ENCODE measurements at regions not wholly inside any gene's neighbourhood (a gene's known extent, or its start where the extent isn't known, plus 50 kb on each side); places are given as distances from the start of the nearest gene placed in this dataset.

DNA sequence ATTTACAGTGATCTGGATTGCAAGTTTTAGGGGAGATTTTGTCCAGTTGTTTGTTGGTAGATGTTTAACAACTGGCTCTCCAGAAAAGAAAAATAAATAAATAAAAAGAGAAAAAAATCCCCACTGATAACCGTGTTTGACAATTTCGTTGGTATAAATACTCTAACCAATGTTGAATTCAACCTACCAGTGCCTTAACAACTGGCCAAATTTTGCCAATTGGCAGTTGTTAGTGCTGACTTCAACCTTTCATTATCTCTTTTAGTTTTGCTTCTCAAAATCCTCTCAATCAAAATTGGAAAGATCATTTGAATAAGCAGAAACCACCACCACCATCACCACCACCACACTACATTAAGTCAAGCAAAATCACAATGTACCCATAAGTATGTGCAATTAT is 490.3 kb downstream of the PIK3C3 start (continued):
- TF ChIP-seq, protein P1, sequence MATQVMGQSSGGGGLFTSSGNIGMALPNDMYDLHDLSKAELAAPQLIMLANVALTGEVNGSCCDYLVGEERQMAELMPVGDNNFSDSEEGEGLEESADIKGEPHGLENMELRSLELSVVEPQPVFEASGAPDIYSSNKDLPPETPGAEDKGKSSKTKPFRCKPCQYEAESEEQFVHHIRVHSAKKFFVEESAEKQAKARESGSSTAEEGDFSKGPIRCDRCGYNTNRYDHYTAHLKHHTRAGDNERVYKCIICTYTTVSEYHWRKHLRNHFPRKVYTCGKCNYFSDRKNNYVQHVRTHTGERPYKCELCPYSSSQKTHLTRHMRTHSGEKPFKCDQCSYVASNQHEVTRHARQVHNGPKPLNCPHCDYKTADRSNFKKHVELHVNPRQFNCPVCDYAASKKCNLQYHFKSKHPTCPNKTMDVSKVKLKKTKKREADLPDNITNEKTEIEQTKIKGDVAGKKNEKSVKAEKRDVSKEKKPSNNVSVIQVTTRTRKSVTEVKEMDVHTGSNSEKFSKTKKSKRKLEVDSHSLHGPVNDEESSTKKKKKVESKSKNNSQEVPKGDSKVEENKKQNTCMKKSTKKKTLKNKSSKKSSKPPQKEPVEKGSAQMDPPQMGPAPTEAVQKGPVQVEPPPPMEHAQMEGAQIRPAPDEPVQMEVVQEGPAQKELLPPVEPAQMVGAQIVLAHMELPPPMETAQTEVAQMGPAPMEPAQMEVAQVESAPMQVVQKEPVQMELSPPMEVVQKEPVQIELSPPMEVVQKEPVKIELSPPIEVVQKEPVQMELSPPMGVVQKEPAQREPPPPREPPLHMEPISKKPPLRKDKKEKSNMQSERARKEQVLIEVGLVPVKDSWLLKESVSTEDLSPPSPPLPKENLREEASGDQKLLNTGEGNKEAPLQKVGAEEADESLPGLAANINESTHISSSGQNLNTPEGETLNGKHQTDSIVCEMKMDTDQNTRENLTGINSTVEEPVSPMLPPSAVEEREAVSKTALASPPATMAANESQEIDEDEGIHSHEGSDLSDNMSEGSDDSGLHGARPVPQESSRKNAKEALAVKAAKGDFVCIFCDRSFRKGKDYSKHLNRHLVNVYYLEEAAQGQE (IDR thresholded peaks at IDR 0.05): no peak
- TF ChIP-seq EP300 (IDR thresholded peaks at IDR 0.05) (no peak), ZC3H11A (IDR thresholded peaks at IDR 0.05) (no peak), CBX8 (IDR thresholded peaks at IDR 0.05) (no peak)

DNA sequence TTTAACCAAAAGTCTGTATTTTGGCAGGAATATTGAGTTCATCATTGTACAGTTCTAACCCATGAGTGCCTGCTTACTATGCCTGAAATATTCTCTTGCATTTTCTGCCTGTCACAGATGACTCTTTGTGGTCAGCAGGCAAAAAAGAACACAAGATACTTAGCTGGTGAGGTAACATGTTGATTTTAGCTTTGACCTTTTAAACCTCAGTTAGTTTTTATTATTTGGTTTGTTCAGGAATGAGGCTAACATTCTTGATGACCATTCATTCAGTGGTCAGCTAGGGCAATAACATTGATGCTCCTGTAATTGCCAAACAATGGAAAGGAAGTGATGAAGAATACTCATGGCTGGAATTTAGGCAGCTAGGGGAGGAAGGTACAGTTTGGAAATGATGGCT is 491.2 kb downstream of the PIK3C3 start:
- no peak for FAIRE-seq
- TF ChIP-seq GATA3 (IDR thresholded peaks at IDR 0.05; ENCODE audit: borderline replicate concordance) (no peak), CBX8 (IDR thresholded peaks at IDR 0.05) (no peak), POLR2AphosphoS2 (conservative IDR thresholded peaks at IDR 0.05; ENCODE audit: low read length) (no peak)
- TF ChIP-seq, protein P2, sequence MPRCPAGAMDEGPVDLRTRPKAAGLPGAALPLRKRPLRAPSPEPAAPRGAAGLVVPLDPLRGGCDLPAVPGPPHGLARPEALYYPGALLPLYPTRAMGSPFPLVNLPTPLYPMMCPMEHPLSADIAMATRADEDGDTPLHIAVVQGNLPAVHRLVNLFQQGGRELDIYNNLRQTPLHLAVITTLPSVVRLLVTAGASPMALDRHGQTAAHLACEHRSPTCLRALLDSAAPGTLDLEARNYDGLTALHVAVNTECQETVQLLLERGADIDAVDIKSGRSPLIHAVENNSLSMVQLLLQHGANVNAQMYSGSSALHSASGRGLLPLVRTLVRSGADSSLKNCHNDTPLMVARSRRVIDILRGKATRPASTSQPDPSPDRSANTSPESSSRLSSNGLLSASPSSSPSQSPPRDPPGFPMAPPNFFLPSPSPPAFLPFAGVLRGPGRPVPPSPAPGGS (IDR thresholded peaks at IDR 0.05): no peak

DNA sequence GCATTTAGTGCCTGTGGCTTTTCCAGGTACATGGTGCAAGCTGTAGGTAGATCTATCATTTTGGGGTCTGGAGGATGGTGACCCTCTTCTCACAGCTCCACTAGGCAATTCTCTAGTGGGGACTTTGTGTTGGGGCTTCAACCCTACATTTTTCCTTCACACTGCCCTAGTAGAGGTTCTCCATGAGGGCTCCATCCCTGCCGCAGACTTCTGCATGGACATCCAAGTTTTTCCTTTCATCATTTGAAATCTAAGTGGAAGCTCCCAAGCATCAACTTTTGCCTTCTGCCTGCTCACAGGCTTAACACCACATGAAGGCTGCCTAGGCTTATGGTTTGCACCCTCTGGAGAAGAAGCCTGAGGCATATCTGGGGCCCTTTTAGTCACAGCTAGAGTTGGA is 492.7 kb downstream of the PIK3C3 start:
- ATAC-seq (no peak), FAIRE-seq (no peak), DNase-seq (ENCODE audit: low read depth in 1 of 2, low spot score in 1 of 2) (no peak)
- TF ChIP-seq, protein P3, sequence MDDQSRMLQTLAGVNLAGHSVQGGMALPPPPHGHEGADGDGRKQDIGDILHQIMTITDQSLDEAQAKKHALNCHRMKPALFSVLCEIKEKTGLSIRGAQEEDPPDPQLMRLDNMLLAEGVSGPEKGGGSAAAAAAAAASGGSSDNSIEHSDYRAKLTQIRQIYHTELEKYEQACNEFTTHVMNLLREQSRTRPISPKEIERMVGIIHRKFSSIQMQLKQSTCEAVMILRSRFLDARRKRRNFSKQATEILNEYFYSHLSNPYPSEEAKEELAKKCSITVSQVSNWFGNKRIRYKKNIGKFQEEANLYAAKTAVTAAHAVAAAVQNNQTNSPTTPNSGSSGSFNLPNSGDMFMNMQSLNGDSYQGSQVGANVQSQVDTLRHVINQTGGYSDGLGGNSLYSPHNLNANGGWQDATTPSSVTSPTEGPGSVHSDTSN (IDR thresholded peaks at IDR 0.05): no peak
- TF ChIP-seq FOSL2 (IDR thresholded peaks at IDR 0.05) (no peak), FOSL2 (CRISPR knock-in tag; IDR thresholded peaks at IDR 0.05) (no peak), JUNB (IDR thresholded peaks at IDR 0.05) (no peak), MAFK (IDR thresholded peaks at IDR 0.05; ENCODE audit: partially characterized antibody) (no peak), ESRRA (IDR thresholded peaks at IDR 0.05; ENCODE audit: borderline replicate concordance, low read length) (no peak), RARB (CRISPR knock-in tag; IDR thresholded peaks at IDR 0.05) (no peak), ZSCAN20 (CRISPR knock-in tag; IDR thresholded peaks at IDR 0.05) (no peak), RFX5 (IDR thresholded peaks at IDR 0.05) (no peak), RNF2 (IDR thresholded peaks at IDR 0.05; ENCODE audit: borderline replicate concordance, low read depth) (no peak)
- TF ChIP-seq, protein P4, sequence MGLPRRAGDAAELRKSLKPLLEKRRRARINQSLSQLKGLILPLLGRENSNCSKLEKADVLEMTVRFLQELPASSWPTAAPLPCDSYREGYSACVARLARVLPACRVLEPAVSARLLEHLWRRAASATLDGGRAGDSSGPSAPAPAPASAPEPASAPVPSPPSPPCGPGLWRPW (IDR thresholded peaks at IDR 0.05): no peak
- TF ChIP-seq, protein P5, sequence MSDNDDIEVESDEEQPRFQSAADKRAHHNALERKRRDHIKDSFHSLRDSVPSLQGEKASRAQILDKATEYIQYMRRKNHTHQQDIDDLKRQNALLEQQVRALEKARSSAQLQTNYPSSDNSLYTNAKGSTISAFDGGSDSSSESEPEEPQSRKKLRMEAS (IDR thresholded peaks at IDR 0.05): no peak
- TF ChIP-seq, protein P6, sequence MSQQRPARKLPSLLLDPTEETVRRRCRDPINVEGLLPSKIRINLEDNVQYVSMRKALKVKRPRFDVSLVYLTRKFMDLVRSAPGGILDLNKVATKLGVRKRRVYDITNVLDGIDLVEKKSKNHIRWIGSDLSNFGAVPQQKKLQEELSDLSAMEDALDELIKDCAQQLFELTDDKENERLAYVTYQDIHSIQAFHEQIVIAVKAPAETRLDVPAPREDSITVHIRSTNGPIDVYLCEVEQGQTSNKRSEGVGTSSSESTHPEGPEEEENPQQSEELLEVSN (IDR thresholded peaks at IDR 0.05; ENCODE audit: borderline replicate concordance, low read depth): no peak
- TF ChIP-seq, protein P7, sequence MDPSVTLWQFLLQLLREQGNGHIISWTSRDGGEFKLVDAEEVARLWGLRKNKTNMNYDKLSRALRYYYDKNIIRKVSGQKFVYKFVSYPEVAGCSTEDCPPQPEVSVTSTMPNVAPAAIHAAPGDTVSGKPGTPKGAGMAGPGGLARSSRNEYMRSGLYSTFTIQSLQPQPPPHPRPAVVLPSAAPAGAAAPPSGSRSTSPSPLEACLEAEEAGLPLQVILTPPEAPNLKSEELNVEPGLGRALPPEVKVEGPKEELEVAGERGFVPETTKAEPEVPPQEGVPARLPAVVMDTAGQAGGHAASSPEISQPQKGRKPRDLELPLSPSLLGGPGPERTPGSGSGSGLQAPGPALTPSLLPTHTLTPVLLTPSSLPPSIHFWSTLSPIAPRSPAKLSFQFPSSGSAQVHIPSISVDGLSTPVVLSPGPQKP (IDR thresholded peaks at IDR 0.05; ENCODE audit: low read depth, low read length): no peak
- H3K27ac ChIP-seq: no peak overlapping the region
- no peaks in the 10 kb centered on the region for H3K9me3 ChIP-seq
- H3K4me2 ChIP-seq: no peak overlapping the region
- WGBS (ENCODE audit: missing lambda C conversion rate): no CpG with 5 or more reads among the region's 1 CpG
- CTCF ChIA-PET: interaction anchor here (0.6 kb wide), 1 partner anchor 126 kb away, joined by 3 read pairs; no protein-coding TSS in a partner anchor
- no peak overlapping the region for H3K4me3 ChIP-seq
- H3K4me1 ChIP-seq: no peaks in the 10 kb centered on the region
- POLR2A ChIA-PET: no interaction called here

More for the DNA sequence above, 491.2 kb downstream of the PIK3C3 start:
- CTCF ChIA-PET: no interaction called here
- Histone ChIP-seq H3K27ac (no peak overlapping the region), H3K4me2 (no peak overlapping the region), H3K4me1 (no peaks in the 10 kb centered on the region), H3K4me3 (no peak overlapping the region), H3K9me3 (no peaks in the 10 kb centered on the region)
- no peak for ATAC-seq
- no peak for DNase-seq (ENCODE audit: low read depth in 1 of 2, low spot score in 1 of 2)
- POLR2A ChIA-PET: no interaction called here
